GM19025 (cell line): ENCODE measurements at regions not wholly inside any gene's neighbourhood (a gene's known extent, or its start where the extent isn't known, plus 50 kb on each side); places are given as distances from the start of the nearest gene placed in this dataset.

Experiments
- ATAC-seq: cut with Tn5 transposase; IDR thresholded peaks from one replicate; pipeline ENCODE4 v1.9.1; 2021; ENCODE audit warnings: mild to moderate bottlenecking, low read depth, moderate library complexity; ENCODE audit not compliant: unreplicated experiment

DNA sequence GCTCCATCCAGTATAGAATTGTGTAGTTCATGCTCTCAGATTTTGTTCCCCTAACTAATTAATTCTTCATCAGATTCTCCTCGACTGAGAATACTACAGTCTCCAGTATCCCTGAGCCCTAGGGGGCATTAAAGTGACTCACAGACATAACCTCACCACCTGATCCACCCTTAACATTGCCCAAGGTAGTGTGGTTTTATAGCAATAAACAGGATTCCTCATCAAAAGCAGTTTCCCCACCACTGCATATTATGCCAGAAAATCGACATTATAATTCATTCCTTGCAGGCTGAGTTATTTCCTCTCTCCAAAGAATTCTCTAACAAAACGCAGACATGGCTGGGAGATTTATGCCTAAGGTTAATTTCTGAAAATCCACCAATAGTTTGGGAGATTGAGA lies 1402.5 kb upstream of the CELF2 start:
- ATAC-seq, result no peak

DNA sequence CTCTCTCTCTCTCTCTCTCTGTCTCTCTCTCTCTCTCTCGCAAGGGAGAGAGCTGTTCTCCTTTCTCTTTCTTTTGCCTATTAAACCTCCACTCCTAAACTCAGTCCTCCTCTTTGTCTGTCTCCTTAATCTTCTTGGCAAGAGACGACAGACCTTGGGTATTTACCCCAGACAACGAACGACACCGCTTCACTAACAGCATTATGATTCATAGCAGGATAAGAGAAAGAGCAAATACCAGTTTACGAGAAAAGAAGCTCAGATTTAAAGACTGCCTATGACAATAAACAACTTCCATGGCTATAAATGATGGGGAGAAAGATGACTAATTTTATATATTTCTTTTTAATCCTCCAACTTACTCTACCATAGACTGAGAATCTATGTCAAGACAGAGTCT lies 1396.5 kb upstream of the CELF2 start:
- ATAC-seq, result no peak

GRCh38 chr10:9625304-9625703 lies 1392.4 kb upstream of the CELF2 start:
- no peak for ATAC-seq

DNA sequence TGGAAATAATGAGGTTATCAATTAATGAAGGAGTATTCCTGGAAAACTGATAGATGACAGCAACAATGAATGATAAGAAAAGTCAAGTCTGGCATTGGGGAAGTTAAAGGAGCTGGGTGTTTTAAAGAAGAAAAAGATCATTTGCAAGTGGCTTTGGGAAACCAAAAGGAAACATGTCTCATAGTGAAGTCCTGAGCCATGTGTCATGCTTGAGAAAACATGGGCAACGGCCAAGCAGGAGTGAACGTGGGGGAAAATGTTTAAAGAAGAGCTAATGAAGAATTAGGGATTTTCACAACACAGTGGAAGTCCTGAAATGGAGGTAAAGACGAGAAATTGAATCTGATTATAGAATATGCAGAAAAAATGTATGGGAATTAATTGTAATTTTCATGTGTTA lies 1383.2 kb upstream of the CELF2 start:
- ATAC-seq, result no peak

DNA sequence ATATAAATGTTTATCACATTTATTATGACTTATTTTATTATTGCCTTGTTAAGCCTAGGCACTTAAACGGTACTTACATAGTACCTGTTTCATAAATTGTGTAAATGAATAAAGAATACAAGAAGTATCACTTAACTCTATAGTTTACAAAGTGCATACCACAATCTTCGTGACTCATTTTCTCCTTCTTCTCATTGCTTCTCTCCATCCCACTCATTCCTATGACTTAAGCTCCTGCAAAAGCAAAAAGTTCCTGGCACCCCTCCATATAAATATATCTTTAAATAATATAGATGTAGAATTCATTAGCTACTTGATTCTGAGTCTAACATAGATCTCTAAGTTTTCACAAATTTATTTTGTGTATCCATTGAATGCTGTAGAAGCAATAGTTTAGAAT lies 1382.0 kb upstream of the CELF2 start:
- ATAC-seq, result no peak

DNA sequence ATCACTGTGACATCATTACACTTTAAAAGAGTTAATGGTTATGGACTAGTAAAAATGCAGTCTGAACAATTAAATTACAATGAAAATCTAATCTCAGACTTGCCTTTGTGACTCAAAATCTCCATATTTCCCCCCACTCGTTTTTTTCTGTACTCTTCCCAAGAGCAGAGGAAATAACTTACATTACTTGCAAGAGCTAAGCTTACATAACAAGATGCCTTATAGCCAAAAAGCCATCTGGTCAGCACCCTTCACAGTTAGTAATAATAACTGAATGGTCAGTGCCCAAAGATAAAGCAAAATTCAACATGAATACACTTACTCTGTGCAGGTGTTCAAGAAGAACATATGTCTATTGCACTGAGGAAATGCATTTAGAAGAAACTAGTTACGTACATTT lies 1381.5 kb upstream of the CELF2 start:
- ATAC-seq, result no peak

GRCh38 chr10:9643782-9644181 lies 1373.9 kb upstream of the CELF2 start:
- ATAC-seq, result no peak

GRCh38 chr10:9645404-9645803 lies 1372.3 kb upstream of the CELF2 start:
- no peak for ATAC-seq

GRCh38 chr10:9645928-9646600 lies 1371.6 kb upstream of the CELF2 start:
- ATAC-seq, result no peak

GRCh38 chr10:9654261-9654660 lies 1363.4 kb upstream of the CELF2 start:
- ATAC-seq, result no peak

- no peak for ATAC-seq
Measured at GRCh38 chr10:9656386-9656785, 1361.3 kb upstream of the CELF2 start.

- no peak for ATAC-seq
Measured at GRCh38 chr10:9656996-9657395, 1360.7 kb upstream of the CELF2 start.

- ATAC-seq, result no peak
Measured at GRCh38 chr10:9657530-9657929, 1360.1 kb upstream of the CELF2 start.

DNA sequence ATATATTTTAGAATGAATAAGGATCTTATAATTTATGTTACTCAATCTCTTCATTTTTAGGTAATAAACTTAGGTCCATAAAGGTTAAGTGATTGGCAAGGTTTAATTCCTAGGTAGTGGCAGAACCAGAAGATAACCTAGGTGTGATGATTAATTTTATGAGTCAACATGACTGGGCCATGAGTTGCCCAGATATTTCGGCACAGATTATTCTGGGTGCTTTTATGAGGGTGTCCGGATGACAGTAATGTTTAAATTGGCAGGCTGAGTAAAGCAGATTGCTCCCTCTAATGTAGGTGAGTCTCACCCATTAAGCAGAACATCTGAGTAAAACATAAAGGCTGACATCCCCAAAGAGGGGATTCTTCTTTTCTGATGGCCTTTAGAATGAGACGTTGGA lies 1349.3 kb upstream of the CELF2 start:
- no peak for ATAC-seq

DNA sequence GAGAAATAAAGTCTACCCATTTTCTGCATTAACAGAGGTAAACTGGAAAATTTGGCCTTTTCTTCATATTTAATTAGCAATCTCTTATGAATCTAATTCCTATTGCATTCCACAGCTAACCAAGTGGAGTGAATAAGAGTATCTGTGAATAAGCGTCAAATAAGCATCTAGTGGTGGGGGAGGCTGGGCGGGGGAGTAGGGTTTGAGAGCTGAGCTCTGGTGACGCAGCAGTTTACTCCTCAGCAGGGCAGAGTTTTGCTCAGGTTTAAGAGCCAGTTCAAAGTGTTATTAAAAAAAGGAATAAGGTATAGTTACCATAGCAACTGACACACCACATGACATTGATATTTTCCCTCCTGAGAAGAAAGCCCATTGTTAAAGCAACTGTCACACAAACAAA lies 1346.8 kb upstream of the CELF2 start:
- ATAC-seq, result no peak

DNA sequence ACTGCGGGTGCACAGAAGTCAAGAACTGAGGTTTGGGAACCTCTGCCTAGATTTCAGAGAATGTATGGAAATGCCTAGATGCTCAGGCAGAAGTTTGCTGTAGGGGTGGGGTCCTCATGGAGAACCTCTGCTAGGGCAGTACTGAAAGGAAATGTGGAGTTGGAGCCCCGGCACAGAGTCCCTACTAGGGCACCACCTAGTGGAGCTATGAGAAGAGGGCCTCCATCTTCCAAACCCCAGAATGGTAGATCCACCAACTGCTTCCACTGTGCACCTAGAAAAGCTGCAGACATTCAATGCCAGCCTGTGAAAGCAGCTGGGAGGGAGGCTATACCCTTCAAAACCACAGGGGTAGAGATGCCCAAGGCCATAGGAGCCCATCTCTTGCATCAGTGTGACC lies 1336.0 kb upstream of the CELF2 start:
- ATAC-seq, result no peak

GRCh38 chr10:9682802-9683201 lies 1334.9 kb upstream of the CELF2 start:
- ATAC-seq, result no peak

- ATAC-seq, result no peak
Measured at GRCh38 chr10:9684186-9684585, 1333.5 kb upstream of the CELF2 start.

DNA sequence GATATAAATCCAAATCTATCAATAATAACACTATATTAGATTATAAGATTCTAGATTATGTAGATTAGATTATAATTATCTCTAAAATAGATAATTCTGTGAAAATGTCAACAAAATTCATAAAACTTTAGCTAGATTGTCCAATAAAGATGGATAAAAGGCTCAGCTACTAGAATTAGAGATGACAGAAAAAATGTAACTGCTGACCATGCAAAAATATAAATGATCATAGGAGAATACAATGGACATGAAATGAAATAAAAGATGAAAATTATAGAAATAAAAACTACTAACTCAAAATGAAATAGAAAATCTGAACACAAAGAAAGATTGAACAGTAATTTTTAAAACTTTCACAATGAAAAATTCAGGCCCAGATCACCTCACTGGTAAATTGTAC lies 1332.1 kb upstream of the CELF2 start:
- no peak for ATAC-seq

DNA sequence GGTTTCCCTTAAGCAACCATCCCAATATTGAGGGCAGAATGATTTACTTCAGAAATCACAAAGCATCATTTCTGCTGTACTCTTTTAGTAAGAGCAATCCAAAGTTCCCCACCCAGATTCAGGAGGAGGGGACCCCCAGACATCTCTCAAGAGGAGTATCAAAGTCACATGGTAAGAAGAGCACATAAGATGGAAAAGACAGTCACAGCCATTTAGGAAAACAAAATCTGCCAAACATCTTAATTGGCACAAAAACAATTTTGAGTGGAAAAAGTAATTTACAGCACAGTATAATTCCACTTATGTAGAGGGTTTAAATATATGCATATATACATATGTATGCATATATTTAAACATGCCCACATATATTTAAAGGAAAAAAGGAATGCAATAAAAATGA lies 1329.0 kb upstream of the CELF2 start:
- no peak for ATAC-seq

DNA sequence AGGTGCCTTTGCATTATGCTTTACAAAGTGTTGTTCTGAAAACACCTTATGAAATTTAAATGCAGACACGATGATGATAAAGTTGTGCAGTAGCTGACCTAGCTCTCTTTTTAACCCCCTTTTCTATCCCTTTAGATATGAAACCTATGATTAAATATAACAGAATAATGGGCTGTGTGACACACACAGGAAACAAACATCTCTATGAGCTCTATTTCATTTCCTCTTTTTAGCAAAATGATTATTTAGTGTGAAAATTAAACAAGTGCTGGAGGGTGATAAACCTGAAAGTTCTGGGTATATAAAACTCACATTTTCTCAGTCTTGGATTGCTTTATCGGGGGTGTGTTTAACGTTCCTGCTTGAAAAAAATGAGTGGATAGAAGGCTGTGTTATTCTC lies 1310.5 kb upstream of the CELF2 start:
- no peak for ATAC-seq

GRCh38 chr10:9709849-9710248 lies 1307.8 kb upstream of the CELF2 start:
- ATAC-seq, result no peak

DNA sequence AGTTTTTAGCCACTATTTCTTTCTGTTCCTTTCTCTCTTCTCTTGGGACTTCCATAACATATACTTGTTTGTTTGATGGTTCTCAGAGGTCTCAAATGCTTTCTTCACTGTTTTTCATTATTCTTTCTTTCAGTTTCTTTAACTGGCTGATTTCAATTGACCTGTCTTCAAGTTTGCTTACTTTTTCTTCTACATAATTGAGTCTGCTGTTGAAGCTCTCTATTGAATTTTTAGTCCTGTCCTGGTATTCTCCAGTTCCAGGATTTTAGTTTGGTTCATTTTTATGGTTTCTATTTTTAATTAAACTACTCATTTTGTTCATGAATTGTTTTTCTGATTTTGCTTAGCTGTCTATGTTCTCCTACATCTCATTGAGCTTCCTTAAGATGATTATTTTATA lies 1305.3 kb upstream of the CELF2 start:
- no peak for ATAC-seq
